Hepatocyte (in vitro differentiated cells): ENCODE measurements at regions not wholly inside any gene's neighbourhood (a gene's known extent, or its start where the extent isn't known, plus 50 kb on each side); places are given as distances from the start of the nearest gene placed in this dataset.
A peak's percentile ranks its signal among the peaks of the same experiment; 100 is the strongest.

Source experiments
- DNase-seq: peaks from one replicate; pipeline ENCODE4 v3.0.0-alpha.2; 2016; ENCODE audit warnings: low spot score
- H2AFZ ChIP-seq: fragments of 200-600 bp; sonication (generic); 2 replicates; pipeline ENCODE4 v1.6.0; 2016; ENCODE audit warnings: antibody characterized with exemption, mild to moderate bottlenecking
- H3K27ac ChIP-seq: fragments of 200-600 bp; sonication (generic); 2 replicates; pipeline ENCODE4 v1.5.1; 2016; ENCODE audit warnings: mild to moderate bottlenecking
- H3K27me3 ChIP-seq: fragments of 200-600 bp; sonication (generic); 2 replicates; pipeline ENCODE4 v1.6.1; 2016
- H3K36me3 ChIP-seq: fragments of 200-600 bp; sonication (generic); replicated peaks from 2 replicates; pipeline ENCODE4 v1.5.1; 2016; ENCODE audit warnings: low read depth; ENCODE audit not compliant: insufficient read depth
- H3K4me1 ChIP-seq: fragments of 200-600 bp; sonication (generic); 2 replicates; pipeline ENCODE4 v1.5.1; 2016; ENCODE audit warnings: mild to moderate bottlenecking, moderate library complexity; ENCODE audit not compliant: insufficient read depth
- H3K4me2 ChIP-seq: fragments of 200-600 bp; sonication (generic); 2 replicates; pipeline ENCODE4 v1.6.0; 2016
- H3K4me3 ChIP-seq: fragments of 200-600 bp; sonication (generic); 2 replicates; pipeline ENCODE4 v1.5.1; 2016; ENCODE audit warnings: mild to moderate bottlenecking
- H3K79me2 ChIP-seq: fragments of 200-600 bp; sonication (generic); 2 replicates; pipeline ENCODE4 v1.6.0; 2017; ENCODE audit warnings: mild to moderate bottlenecking
- H3K9me2 ChIP-seq: fragments of 200-600 bp; sonication (generic); replicated peaks from 2 replicates; pipeline ENCODE4 v1.6.0; 2017; ENCODE audit warnings: mild to moderate bottlenecking; ENCODE audit not compliant: insufficient read depth
- H3K9me3 ChIP-seq: fragments of 200-600 bp; sonication (generic); 2 replicates; pipeline ENCODE4 v1.5.1; 2016; ENCODE audit warnings: low read depth, mild to moderate bottlenecking
- H4K20me1 ChIP-seq: fragments of 200-600 bp; sonication (generic); 2 replicates; pipeline ENCODE4 v1.6.0; 2016; ENCODE audit warnings: mild to moderate bottlenecking; ENCODE audit not compliant: insufficient read depth, poor library complexity, severe bottlenecking
- CTCF ChIP-seq: fragments of 200-600 bp; sonication (generic); IDR thresholded peaks from 2 replicates; pipeline ENCODE4 v1.5.1; 2016; ENCODE audit warnings: antibody characterized with exemption, mild to moderate bottlenecking; ENCODE audit not compliant: poor library complexity
- EZH2 ChIP-seq: fragments of 200-600 bp; sonication (generic); IDR thresholded peaks from 2 replicates; pipeline ENCODE4 v1.6.1; 2016; ENCODE audit warnings: antibody characterized with exemption, mild to moderate bottlenecking, borderline replicate concordance
- EZH2phosphoT487 ChIP-seq: fragments of 200-600 bp; sonication (generic); IDR thresholded peaks from one replicate; pipeline ENCODE4 v1.6.1; 2018; ENCODE audit warnings: antibody characterized with exemption, mild to moderate bottlenecking, low read depth, moderate library complexity; ENCODE audit not compliant: unreplicated experiment, severe bottlenecking
- WGBS: methylation state at CpG from one replicate; pipeline ENCODE4 v1.1.6; 2016; ENCODE audit warnings: low lambda C conversion rate; ENCODE audit errors: missing lambda C conversion rate; 5-methylcytosine and 5-hydroxymethylcytosine counted together

GRCh38 chr6:51090343-51090742, 271.7 kb downstream of the TFAP2B start:
- H2AFZ ChIP-seq: no peak overlapping the region
- no peak overlapping the region for H3K4me2 ChIP-seq
- no peak overlapping the region for H3K4me3 ChIP-seq
- no peak for DNase-seq
- H3K9me3 ChIP-seq: peaks cover 5% of the 10 kb centered on the region
- peaks cover 6% of the 10 kb centered on the region for H3K4me1 ChIP-seq
- TF ChIP-seq EZH2: no peak
- TF ChIP-seq EZH2phosphoT487: no peak
- no peak for TF ChIP-seq CTCF
- H3K27ac ChIP-seq: no peak overlapping the region
- H3K27me3 ChIP-seq: no peaks in the 10 kb centered on the region
- H3K36me3 ChIP-seq: no peaks in the 10 kb centered on the region
- no peaks in the 10 kb centered on the region for H4K20me1 ChIP-seq
- H3K9me2 ChIP-seq: no peaks in the 10 kb centered on the region
- H3K79me2 ChIP-seq: no peaks in the 10 kb centered on the region

- H3K27me3 ChIP-seq: no peaks in the 10 kb centered on the region
- H3K4me3 ChIP-seq: no peak overlapping the region
- no peak overlapping the region for H2AFZ ChIP-seq
- H3K4me2 ChIP-seq: no peak overlapping the region
- no peaks in the 10 kb centered on the region for H3K36me3 ChIP-seq
- TF ChIP-seq EZH2phosphoT487 (no peak), EZH2 (no peak), CTCF (no peak)
- H3K4me1 ChIP-seq: peaks cover 11% of the 10 kb centered on the region
- 67% methylated on average over 3 of the region's 3 CpGs for WGBS
- no peak overlapping the region for H3K27ac ChIP-seq
- no peaks in the 10 kb centered on the region for H3K79me2 ChIP-seq
- H3K9me2 ChIP-seq: no peaks in the 10 kb centered on the region
- H4K20me1 ChIP-seq: no peaks in the 10 kb centered on the region
- peaks cover 5% of the 10 kb centered on the region for H3K9me3 ChIP-seq
- no peak for DNase-seq
These were observed 275.2 kb downstream of the TFAP2B start for GRCh38 chr6:51093871-51094270.

GRCh38 chr6:51094271-51094670, 275.6 kb downstream of the TFAP2B start:
- Histone ChIP-seq H4K20me1 (no peaks in the 10 kb centered on the region), H3K4me3 (no peak overlapping the region), H3K79me2 (no peaks in the 10 kb centered on the region), H3K27me3 (no peaks in the 10 kb centered on the region), H3K27ac (no peak overlapping the region), H3K4me1 (peaks cover 12% of the 10 kb centered on the region), H3K9me3 (peaks cover 5% of the 10 kb centered on the region), H3K9me2 (no peaks in the 10 kb centered on the region), H3K36me3 (no peaks in the 10 kb centered on the region), H3K4me2 (no peak overlapping the region), H2AFZ (no peak overlapping the region)
- no peak for DNase-seq
- 78% methylated on average over 1 of the region's 1 CpG for WGBS
- TF ChIP-seq EZH2 (no peak), EZH2phosphoT487 (no peak), CTCF (no peak)

- Histone ChIP-seq H3K9me2 (no peaks in the 10 kb centered on the region), H3K79me2 (no peaks in the 10 kb centered on the region), H3K4me2 (no peak overlapping the region), H2AFZ (no peak overlapping the region), H3K4me1 (peaks cover 12% of the 10 kb centered on the region), H4K20me1 (no peaks in the 10 kb centered on the region), H3K9me3 (no peaks in the 10 kb centered on the region), H3K4me3 (no peak overlapping the region), H3K36me3 (no peaks in the 10 kb centered on the region), H3K27ac (peak overlapping the region; percentile 1), H3K27me3 (no peaks in the 10 kb centered on the region)
- WGBS: 48% methylated on average over 5 of the region's 5 CpGs
- TF ChIP-seq CTCF (no peak), EZH2 (no peak), EZH2phosphoT487 (no peak)
- DNase-seq: no peak
These were observed 279.6 kb downstream of the TFAP2B start for GRCh38 chr6:51098246-51098645.
